GM12873 (cell line): ENCODE measurements at regions not wholly inside any gene's neighbourhood (a gene's known extent, or its start where the extent isn't known, plus 50 kb on each side); places are given as distances from the start of the nearest gene placed in this dataset.

Experiments
- TF ChIP-seq, protein P1 (sequence below): IDR thresholded peaks from 2 replicates; pipeline ENCODE4 v1.5.1; 2012; ENCODE audit warnings: low read depth, mild to moderate bottlenecking, moderate library complexity, low read length, control low read depth; ENCODE audit not compliant: insufficient read depth; ENCODE audit errors: missing control alignments

DNA sequence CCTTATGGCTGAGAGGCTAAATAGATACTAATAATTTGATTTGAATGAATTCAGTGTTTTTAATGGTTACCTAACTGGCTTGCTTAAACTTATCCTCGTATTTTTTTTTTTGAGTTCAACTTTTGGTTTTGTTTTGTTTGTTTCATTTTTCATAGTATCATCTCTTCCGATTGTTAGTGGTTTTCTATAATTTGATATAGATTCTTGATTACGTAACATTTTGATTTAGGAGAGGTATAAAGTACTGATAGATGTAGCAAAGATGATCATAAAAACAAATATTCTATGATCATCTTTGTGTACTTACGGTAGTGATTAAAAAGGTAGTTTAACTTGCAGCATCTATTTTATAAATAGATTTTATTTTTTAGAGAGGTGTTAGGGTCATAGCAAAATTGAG lies 93.0 kb downstream of the ALX1 start:
- TF ChIP-seq, protein P1, sequence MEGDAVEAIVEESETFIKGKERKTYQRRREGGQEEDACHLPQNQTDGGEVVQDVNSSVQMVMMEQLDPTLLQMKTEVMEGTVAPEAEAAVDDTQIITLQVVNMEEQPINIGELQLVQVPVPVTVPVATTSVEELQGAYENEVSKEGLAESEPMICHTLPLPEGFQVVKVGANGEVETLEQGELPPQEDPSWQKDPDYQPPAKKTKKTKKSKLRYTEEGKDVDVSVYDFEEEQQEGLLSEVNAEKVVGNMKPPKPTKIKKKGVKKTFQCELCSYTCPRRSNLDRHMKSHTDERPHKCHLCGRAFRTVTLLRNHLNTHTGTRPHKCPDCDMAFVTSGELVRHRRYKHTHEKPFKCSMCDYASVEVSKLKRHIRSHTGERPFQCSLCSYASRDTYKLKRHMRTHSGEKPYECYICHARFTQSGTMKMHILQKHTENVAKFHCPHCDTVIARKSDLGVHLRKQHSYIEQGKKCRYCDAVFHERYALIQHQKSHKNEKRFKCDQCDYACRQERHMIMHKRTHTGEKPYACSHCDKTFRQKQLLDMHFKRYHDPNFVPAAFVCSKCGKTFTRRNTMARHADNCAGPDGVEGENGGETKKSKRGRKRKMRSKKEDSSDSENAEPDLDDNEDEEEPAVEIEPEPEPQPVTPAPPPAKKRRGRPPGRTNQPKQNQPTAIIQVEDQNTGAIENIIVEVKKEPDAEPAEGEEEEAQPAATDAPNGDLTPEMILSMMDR = no peak

- TF ChIP-seq, protein P1 = no peak
Measured at GRCh38 chr12:85374981-85375380, 95.0 kb downstream of the ALX1 start.

GRCh38 chr12:85385406-85385805 lies 105.4 kb downstream of the ALX1 start:
- TF ChIP-seq, protein P1 = no peak

- TF ChIP-seq, protein P1 = no peak
Measured at GRCh38 chr12:85390266-85390665, 110.2 kb downstream of the ALX1 start.

GRCh38 chr12:85392508-85392907 lies 112.5 kb downstream of the ALX1 start:
- TF ChIP-seq, protein P1 = no peak

DNA sequence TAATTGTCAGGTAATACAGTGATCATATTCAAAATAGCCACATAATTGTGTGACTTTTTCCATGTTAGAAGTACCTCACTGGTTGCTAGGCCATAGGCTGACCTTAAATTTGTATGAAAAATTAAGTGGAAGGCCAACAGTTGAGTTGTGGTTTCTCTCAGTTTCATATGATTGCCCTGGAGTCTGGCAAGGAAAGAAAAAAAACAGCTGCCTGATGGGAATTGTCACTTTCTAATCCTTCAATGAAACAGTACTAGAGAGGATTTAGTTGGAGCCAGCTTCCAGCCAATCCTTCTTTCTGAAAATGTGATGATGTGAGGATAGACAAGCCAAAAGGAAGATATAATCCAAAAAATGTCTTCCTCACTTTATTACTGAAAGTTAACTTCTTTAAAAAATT lies 113.6 kb downstream of the ALX1 start:
- TF ChIP-seq, protein P1 = no peak

- TF ChIP-seq, protein P1 = no peak
Measured at GRCh38 chr12:85394065-85394464, 114.0 kb downstream of the ALX1 start.
